NCI-H1694 treated with DMSO at 0.1 percent for 48 hours (cell line): ENCODE measurements at regions not wholly inside any gene's neighbourhood (a gene's known extent, or its start where the extent isn't known, plus 50 kb on each side); places are given as distances from the start of the nearest gene placed in this dataset.

Experiments used
- DNase-seq: peaks from one replicate; lab custom pipeline; 2025; lab: John Stamatoyannopoulos, UW

DNA sequence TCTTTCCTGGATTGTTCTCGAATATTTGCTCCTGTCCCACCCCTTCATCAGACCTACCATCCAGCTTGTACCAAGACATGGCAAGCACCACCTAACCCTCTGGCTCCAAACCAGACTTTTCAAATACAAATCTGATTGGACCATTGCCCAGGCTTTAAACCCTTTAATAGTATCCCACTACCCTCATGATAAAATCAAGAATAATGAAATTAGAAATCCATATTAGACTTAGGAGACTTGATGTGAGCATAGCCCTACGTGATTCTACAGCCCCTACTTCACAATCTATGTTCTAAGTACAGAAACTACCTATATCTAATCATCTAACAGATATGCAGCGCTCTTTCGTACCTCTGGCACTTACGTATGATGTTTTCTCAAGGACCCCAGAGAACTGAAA lies 375.2 kb upstream of the CPEB2 start:
- no peak for DNase-seq

- DNase-seq: no peak
Measured at GRCh38 chr4:14631806-14632440, 370.4 kb upstream of the CPEB2 start.

GRCh38 chr4:14636563-14636962 lies 365.7 kb upstream of the CPEB2 start:
- no peak for DNase-seq

DNA sequence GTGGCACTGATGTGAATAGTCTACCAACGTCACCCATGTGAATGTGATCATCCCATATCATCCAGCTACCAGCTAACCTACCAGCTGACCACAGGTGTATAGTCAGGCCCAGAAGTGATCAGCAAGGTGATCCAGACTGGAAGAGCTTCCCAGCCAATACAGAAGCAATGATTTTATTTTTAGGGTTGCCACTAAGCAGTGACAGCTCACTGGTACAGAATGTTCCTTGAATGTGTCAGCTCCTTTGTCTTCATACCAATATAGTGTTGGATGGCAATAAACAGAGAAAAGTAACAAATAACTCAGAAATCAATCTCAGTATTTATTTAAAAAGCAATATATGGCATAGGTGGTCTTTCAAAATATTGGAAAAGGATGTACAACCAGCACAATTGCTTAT lies 361.8 kb upstream of the CPEB2 start:
- no peak for DNase-seq

DNA sequence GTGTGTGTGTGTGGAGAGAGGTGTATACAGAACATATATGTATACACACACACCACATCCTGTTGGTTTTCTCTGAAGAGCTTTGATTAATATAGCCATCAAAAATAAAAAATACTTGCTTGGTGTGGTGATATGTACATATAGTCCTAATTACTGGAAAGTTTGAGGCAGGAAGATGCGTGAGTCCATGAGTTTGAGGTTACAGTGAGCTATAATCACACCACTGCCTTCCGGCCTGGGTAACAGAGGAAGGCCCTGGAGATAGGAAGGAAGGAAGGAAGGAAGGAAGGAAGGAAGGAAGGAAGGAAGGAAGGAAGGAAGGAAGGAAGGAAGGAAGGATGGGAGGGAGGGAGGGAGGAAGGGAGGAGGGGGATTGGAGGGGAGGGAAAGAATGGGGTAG lies 360.4 kb upstream of the CPEB2 start:
- DNase-seq: no peak

GRCh38 chr4:14644580-14645282 lies 357.6 kb upstream of the CPEB2 start:
- no peak for DNase-seq

DNA sequence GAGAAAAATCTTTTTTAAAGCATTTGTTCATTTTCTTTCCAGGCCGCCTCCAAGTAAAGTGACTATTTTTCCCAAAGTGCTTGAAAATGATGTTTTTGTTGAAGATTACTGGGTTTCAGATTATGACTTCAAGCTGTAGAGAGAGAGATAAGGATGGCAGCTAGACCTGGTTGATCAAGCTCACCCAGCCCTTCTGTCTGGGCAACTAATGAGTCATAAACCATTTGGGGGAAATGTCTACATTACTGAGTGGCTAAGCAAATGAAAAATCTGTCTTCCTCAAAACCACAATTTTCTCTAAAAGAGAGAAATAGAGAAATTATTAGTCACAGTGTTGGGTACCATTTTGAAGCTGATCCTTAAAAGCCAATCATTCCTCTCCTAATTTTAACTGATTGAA lies 355.4 kb upstream of the CPEB2 start:
- no peak for DNase-seq

- DNase-seq: no peak
Measured at GRCh38 chr4:14650127-14650526, 352.2 kb upstream of the CPEB2 start.

- no peak for DNase-seq
Measured at GRCh38 chr4:14652522-14652921, 349.8 kb upstream of the CPEB2 start.

GRCh38 chr4:14653338-14653737 lies 348.9 kb upstream of the CPEB2 start:
- no peak for DNase-seq

GRCh38 chr4:14659286-14659685 lies 343.0 kb upstream of the CPEB2 start:
- DNase-seq: no peak

DNA sequence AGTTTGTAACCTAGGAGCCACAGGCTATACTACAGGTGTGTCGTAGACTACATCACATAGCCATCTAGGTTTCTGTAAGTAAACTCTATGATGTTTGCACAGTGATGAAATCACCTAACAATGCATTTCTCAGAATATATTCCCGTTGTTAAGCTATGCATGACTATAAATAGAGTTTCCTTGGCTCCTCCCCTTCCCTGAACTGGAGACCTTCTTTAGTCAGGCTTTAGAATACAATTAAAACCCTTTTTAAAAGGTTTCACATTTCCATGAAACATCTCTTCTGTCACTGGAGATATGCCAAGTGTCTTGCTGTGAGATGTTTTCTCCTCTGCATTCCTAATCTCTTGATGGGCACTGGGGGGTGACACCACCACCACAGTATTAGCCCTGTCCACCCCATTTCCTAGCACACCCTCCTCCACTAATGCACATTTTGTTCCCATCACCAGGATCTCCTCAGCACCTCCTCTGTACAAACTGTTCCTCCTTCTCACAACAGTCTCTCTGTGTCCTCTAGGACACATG lies 334.6 kb upstream of the CPEB2 start:
- DNase-seq: no peak

DNA sequence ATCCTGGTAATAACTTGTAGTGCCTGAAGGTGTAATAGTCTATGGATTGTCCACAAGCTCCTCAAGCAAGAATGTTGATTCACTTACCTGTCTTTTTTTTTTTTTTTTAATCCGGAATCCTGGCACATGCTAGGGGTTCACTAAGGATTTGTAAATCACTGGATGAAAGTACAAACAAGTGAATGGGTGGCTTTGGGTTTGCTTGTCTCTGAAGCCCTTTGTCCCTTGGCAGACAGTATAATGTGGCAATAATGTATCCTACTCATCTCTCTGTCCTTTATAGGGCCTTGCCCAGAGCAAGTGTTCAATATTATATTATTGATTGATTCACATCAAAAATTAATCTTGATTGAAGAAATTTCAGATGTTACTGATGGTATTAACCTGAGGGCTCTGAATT lies 334.0 kb upstream of the CPEB2 start:
- no peak for DNase-seq

GRCh38 chr4:14669371-14669770 lies 332.9 kb upstream of the CPEB2 start:
- no peak for DNase-seq

GRCh38 chr4:14671146-14671545 lies 331.1 kb upstream of the CPEB2 start:
- DNase-seq: no peak

- DNase-seq: no peak
Measured at GRCh38 chr4:14675279-14675985, 326.8 kb upstream of the CPEB2 start.

DNA sequence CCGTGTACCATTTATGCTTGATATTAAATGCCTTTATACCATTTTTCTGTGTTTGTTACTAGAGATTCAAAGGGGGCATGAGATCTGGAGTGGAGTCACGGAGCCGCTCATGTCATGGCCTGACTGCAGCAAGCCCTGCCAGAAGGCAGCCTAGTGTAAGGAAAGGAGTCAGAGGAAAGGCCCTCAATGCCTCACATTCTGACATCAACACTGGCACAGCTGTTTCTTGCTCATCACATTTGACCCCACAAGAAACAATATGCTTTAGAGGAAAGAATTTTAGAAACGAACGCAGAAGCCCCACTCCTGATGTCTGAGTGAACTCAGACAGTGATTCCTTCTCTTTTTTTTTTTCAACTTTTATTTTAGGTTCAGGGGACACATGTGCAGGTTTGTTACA lies 322.4 kb upstream of the CPEB2 start:
- no peak for DNase-seq

GRCh38 chr4:14681330-14681729 lies 321.0 kb upstream of the CPEB2 start:
- DNase-seq: no peak

GRCh38 chr4:14693728-14694127 lies 308.6 kb upstream of the CPEB2 start:
- DNase-seq: no peak

DNA sequence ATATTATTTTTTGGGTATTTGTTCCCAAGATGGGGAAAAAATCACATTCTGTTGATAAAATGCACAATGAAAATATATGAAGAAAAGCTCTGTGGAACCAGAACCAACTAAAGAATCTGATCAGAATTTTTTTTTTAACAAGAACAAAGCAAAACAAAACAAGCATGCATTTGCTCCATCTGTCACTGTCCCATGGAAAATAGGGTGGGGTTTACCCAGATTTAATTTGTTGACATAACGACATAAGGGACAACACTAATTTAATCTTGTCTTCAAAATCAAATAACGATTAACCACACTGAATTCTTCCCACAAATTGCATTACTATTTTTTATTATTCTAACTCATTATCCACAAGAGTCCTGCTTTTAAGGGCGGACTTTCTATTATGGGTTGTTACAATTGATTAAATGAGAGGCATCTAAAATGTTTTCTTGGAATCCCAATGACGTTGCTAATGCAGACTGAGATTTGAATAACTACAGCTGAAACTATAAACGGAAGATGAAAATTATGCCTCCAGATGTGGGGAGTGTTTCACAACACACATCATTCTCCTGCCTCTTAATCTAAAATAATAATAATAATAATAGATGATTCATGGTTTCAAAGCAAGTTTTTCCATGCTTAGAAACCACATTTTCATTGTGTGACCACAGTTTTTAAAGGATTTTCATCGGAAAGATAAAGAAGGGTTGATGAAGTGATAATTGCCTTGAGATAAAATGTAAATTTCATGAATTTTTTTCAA lies 307.0 kb upstream of the CPEB2 start:
- no peak for DNase-seq

GRCh38 chr4:14700083-14700482 lies 302.2 kb upstream of the CPEB2 start:
- DNase-seq: no peak

DNA sequence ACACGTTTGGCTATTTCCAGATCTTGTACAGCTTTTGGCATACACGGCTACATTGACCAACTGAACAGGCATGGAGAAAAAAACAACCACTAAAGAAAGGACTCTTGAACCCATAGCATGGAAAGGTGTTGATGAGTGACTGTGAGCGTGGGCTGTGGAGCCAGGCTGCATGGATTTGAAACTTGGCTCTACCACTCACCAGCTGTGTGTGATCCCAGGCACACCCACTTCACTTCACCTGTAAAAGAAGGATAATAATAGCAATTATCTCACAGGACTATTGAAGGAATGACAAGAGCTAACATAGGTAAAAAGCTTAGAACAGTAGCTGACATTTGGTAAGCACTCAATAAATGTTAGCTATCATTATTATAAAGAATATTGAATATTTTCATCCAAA lies 301.7 kb upstream of the CPEB2 start:
- DNase-seq: no peak
